ENCODE measurements at regions not wholly inside any gene's neighbourhood (a gene's known extent, or its start where the extent isn't known, plus 50 kb on each side); places are given as distances from the start of the nearest gene placed in this dataset.

GRCh38 chr3:11093823-11094340 lies 60.4 kb upstream of the HRH1 start:
- no peak for TF ChIP-seq CTCF (IDR thresholded peaks at IDR 0.05)
- peaks cover 0 to 33% (median 11%) of the 10 kb centered on the region in 9 donors for H3K4me1 ChIP-seq
- H3K27me3 ChIP-seq: peaks cover 0 to 41% (median 5%) of the 10 kb centered on the region in 7 donors
- ATAC-seq (no peak), DNase-seq (no peak)
- no peaks in the 10 kb centered on the region for H3K9me3 ChIP-seq
- 95 to 96% methylated on average over 32 to 36 of the region's 36 CpGs for WGBS, 2 donors
- no peaks in the 10 kb centered on the region for H3K36me3 ChIP-seq
- intact Hi-C loops (cut with DNase I): no loop called here
- H3K4me3 ChIP-seq: no peak overlapping the region
- no peak overlapping the region for H3K27ac ChIP-seq

GRCh38 chr3:11095932-11096265 lies 58.4 kb upstream of the HRH1 start:
- intact Hi-C loops (cut with DNase I): no loop called here
- DNase-seq: no peak
- Histone ChIP-seq H3K27me3 (peaks cover 0 to 41% (median 5%) of the 10 kb centered on the region in 7 donors), H3K4me1 (peaks cover 0 to 30% (median 11%) of the 10 kb centered on the region in 9 donors), H3K9me3 (no peaks in the 10 kb centered on the region), H3K36me3 (no peaks in the 10 kb centered on the region), H3K4me3 (peak overlapping the region in 1 of 10 donors; percentile 32), H3K27ac (peak overlapping the region in 2 of 10 donors; percentile 43 to 82)
- peak in 1 of 9 donors; percentile 6 for TF ChIP-seq CTCF (IDR thresholded peaks at IDR 0.05)
- 61 to 64% methylated on average over 8 of the region's 8 CpGs for whole genome bisulfite sequencing, 2 donors
- ATAC-seq: peak in 7 of 8 donors; percentile 11 to 49 (median 27)

GRCh38 chr3:11096266-11097139 lies 57.8 kb upstream of the HRH1 start:
- peak; percentile 61 to 63 for DNase-seq
- H3K9me3 ChIP-seq: peaks cover 0 to 3% (median 0%) of the 10 kb centered on the region in 11 donors
- H3K36me3 ChIP-seq: no peaks in the 10 kb centered on the region
- ATAC-seq: peak; percentile 88 to 95 (median 92)
- peaks cover 0 to 24% (median 11%) of the 10 kb centered on the region in 9 donors for H3K4me1 ChIP-seq
- intact Hi-C loops (cut with DNase I): no loop called here
- peak overlapping the region in 4 of 10 donors; percentile 22 to 82 (median 41) for H3K27ac ChIP-seq
- H3K27me3 ChIP-seq: peaks cover 0 to 41% (median 5%) of the 10 kb centered on the region in 7 donors
- H3K4me3 ChIP-seq: peak overlapping the region in 7 of 10 donors; percentile 18 to 32 (median 28)
- TF ChIP-seq CTCF (IDR thresholded peaks at IDR 0.05): no peak
- WGBS, 2 donors: 9 to 11% methylated on average over 23 of the region's 23 CpGs

- Histone ChIP-seq H3K27me3 (peaks cover 0 to 22% (median 3%) of the 10 kb centered on the region in 7 donors), H3K27ac (no peak overlapping the region), H3K9me3 (peaks cover 0 to 29% (median 8%) of the 10 kb centered on the region in 11 donors), H3K36me3 (no peaks in the 10 kb centered on the region), H3K4me1 (peaks cover 0 to 22% (median 11%) of the 10 kb centered on the region in 9 donors), H3K4me3 (no peak overlapping the region)
- intact Hi-C loops (cut with DNase I): no loop called here
- TF ChIP-seq CTCF (IDR thresholded peaks at IDR 0.05): no peak
- DNase-seq (no peak), ATAC-seq (no peak)
These were observed 55.0 kb upstream of the HRH1 start for GRCh38 chr3:11099306-11099705.
